ENCODE measurements at regions not wholly inside any gene's neighbourhood (a gene's known extent, or its start where the extent isn't known, plus 50 kb on each side); places are given as distances from the start of the nearest gene placed in this dataset.

DNA sequence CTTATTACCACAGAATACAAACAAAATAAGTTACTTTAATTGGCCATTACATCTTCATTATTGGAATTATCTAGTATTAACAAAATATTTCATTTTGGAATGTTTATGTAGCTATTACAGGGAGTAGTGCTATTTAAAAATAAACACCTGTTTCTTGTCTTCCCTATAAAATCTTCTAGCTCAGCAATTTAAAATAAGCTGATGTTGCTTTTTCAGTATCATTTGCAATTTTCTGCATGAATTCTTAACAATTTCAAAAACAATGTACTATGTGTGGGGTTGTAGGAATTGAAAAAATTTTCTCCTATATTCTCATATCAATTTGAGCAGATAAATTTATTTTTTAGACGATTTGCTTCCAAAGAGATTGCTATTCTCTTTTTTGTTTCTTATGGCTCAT is 1251.3 kb upstream of the CRIM1 start:
- TF ChIP-seq, protein P1, sequence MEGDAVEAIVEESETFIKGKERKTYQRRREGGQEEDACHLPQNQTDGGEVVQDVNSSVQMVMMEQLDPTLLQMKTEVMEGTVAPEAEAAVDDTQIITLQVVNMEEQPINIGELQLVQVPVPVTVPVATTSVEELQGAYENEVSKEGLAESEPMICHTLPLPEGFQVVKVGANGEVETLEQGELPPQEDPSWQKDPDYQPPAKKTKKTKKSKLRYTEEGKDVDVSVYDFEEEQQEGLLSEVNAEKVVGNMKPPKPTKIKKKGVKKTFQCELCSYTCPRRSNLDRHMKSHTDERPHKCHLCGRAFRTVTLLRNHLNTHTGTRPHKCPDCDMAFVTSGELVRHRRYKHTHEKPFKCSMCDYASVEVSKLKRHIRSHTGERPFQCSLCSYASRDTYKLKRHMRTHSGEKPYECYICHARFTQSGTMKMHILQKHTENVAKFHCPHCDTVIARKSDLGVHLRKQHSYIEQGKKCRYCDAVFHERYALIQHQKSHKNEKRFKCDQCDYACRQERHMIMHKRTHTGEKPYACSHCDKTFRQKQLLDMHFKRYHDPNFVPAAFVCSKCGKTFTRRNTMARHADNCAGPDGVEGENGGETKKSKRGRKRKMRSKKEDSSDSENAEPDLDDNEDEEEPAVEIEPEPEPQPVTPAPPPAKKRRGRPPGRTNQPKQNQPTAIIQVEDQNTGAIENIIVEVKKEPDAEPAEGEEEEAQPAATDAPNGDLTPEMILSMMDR (IDR thresholded peaks at IDR 0.05; ENCODE audit: insufficient read depth, low read length) = no peak
- TF ChIP-seq GABPA (IDR thresholded peaks at IDR 0.05; ENCODE audit: low read depth) (no peak), POLR2AphosphoS5 (IDR thresholded peaks at IDR 0.05; ENCODE audit: low read depth) (no peak)

Data from HL-60 (cell line).